Liver (tissue), 8 donors: ENCODE measurements at regions not wholly inside any gene's neighbourhood (a gene's known extent, or its start where the extent isn't known, plus 50 kb on each side); places are given as distances from the start of the nearest gene placed in this dataset.

Experiments used
- DNase-seq: peaks from one replicate; pipeline ENCODE4 v3.0.0-alpha.2; 2017; ENCODE audit warnings: low spot score
- H3K27ac ChIP-seq, 2 donors: one replicate each; pipeline ENCODE4 v1.7.0; 2013; ENCODE audit warnings: inconsistent platforms in 2 of 2, low read length in 2 of 2, control low read depth in 1 of 2, low read depth in 1 of 2, mild to moderate bottlenecking in 1 of 2
- H3K27me3 ChIP-seq, 4 donors: one replicate each; pipeline versions ENCODE4 v1.6.1 to v1.7.0; 2013; ENCODE audit warnings: low read length in 3 of 4, inconsistent platforms in 1 of 4, mild to moderate bottlenecking in 1 of 4, moderate library complexity in 1 of 4; ENCODE audit not compliant: control insufficient read depth in 4 of 4, insufficient read depth in 4 of 4
- H3K36me3 ChIP-seq, 4 donors: one replicate each; pipeline versions ENCODE4 v1.6.1 to v1.7.0; 2013; ENCODE audit warnings: low read length in 3 of 4, mild to moderate bottlenecking in 3 of 4, low read depth in 1 of 4, moderate library complexity in 1 of 4; ENCODE audit not compliant: control insufficient read depth in 4 of 4, insufficient read depth in 3 of 4
- H3K4me1 ChIP-seq, 4 donors: one replicate each; pipeline versions ENCODE4 v1.6.1 to v1.7.0; 2013; ENCODE audit warnings: low read length in 3 of 4, mild to moderate bottlenecking in 3 of 4, moderate library complexity in 1 of 4; ENCODE audit not compliant: control insufficient read depth in 4 of 4, insufficient read depth in 4 of 4
- H3K4me3 ChIP-seq, 3 donors: one replicate each; pipeline versions ENCODE4 v1.6.1 to v1.7.0; 2013; ENCODE audit warnings: low read length in 3 of 3, control low read depth in 1 of 3, low read depth in 1 of 3, mild to moderate bottlenecking in 1 of 3
- H3K9ac ChIP-seq, 2 donors: one replicate each; pipeline ENCODE4 v1.7.0; 2013; ENCODE audit warnings: low read length in 2 of 2, mild to moderate bottlenecking in 2 of 2, moderate library complexity in 2 of 2, control low read depth in 1 of 2, low read depth in 1 of 2
- H3K9me3 ChIP-seq, 4 donors: one replicate each; pipeline versions ENCODE4 v1.6.1 to v1.7.0; 2013; ENCODE audit warnings: low read length in 3 of 4; ENCODE audit not compliant: control insufficient read depth in 4 of 4
- CTCF ChIP-seq: fragments of 150-350 bp; IDR thresholded peaks from 2 replicates; pipeline ENCODE4 v1.5.1; 2017; ENCODE audit warnings: improper control_type of control experiment, low read depth, low read length; ENCODE audit not compliant: missing input control
- EGR1 ChIP-seq, 2 donors: IDR thresholded peaks; 2 replicates each; pipeline ENCODE4 v1.6.1; 2016 to 2018; ENCODE audit warnings: antibody characterized with exemption in 2 of 2, low read depth in 2 of 2
- FOXA2 ChIP-seq: IDR thresholded peaks from 2 replicates; pipeline ENCODE4 v1.6.1; 2016; ENCODE audit warnings: antibody characterized with exemption
- HNF4A ChIP-seq, 2 donors: conservative IDR thresholded peaks; 2 replicates each; pipeline ENCODE4 v1.6.1; 2016; ENCODE audit warnings: antibody characterized with exemption in 2 of 2, mild to moderate bottlenecking in 2 of 2
- HNF4G ChIP-seq: IDR thresholded peaks from 2 replicates; pipeline ENCODE4 v1.6.1; 2016; ENCODE audit warnings: antibody characterized with exemption
- JUND ChIP-seq, 2 donors: IDR thresholded peaks; 2 replicates each; pipeline ENCODE4 v1.6.1; 2016; ENCODE audit warnings: antibody characterized with exemption in 2 of 2
- MAX ChIP-seq: IDR thresholded peaks from 2 replicates; pipeline ENCODE4 v1.6.1; 2016; ENCODE audit warnings: antibody characterized with exemption
- NR2F2 ChIP-seq: IDR thresholded peaks from 2 replicates; pipeline ENCODE4 v1.6.1; 2016; ENCODE audit warnings: antibody characterized with exemption
- REST ChIP-seq: IDR thresholded peaks from 2 replicates; pipeline ENCODE4 v1.6.1; 2016; ENCODE audit warnings: antibody characterized with exemption, mild to moderate bottlenecking
- SP1 ChIP-seq: IDR thresholded peaks from 2 replicates; pipeline ENCODE4 v1.6.1; 2018; ENCODE audit warnings: antibody characterized with exemption, mild to moderate bottlenecking
- TAF1 ChIP-seq: conservative IDR thresholded peaks from 2 replicates; pipeline ENCODE4 v1.6.1; 2016; ENCODE audit warnings: antibody characterized with exemption, mild to moderate bottlenecking
- YY1 ChIP-seq: IDR thresholded peaks from 2 replicates; pipeline ENCODE4 v1.6.1; 2016; ENCODE audit warnings: antibody characterized with exemption, mild to moderate bottlenecking
- ZBTB33 ChIP-seq: IDR thresholded peaks from 2 replicates; pipeline ENCODE4 v1.6.1; 2016; ENCODE audit warnings: antibody characterized with exemption
- WGBS: extraction: QIAGEN DNeasy Blood & Tissue Kit; methylation state at CpG from one replicate; pipeline ENCODE4 v1.1.7; 2013; 5-methylcytosine and 5-hydroxymethylcytosine counted together
- donor health status: healthy.
- donor health status: healthy.
- donor health status: healthy.
- donor health status: healthy.
- donor health status: healthy.

GRCh38 chr5:110256298-110256697, 470.2 kb downstream of the TMEM232 start (continued):
- no peak for TF ChIP-seq ZBTB33

- TF ChIP-seq ZBTB33 (no peak), SP1 (no peak), TAF1 (no peak), JUND (IDR thresholded peaks at IDR 0.05) (no peak), NR2F2 (no peak), YY1 (no peak), CTCF (no peak), MAX (no peak), FOXA2 (no peak), REST (no peak), HNF4A (conservative IDR thresholded peaks at IDR 0.05) (no peak), HNF4G (no peak), EGR1 (IDR thresholded peaks at IDR 0.05; ENCODE audit: low read depth in 2 of 2) (no peak)
- no peaks in the 10 kb centered on the region for H3K9me3 ChIP-seq
- H3K27ac ChIP-seq, result no peak overlapping the region
- no peaks in the 10 kb centered on the region for H3K27me3 ChIP-seq
- H3K9ac ChIP-seq, result no peak overlapping the region
- WGBS, result 91% methylated on average over 6 of the region's 6 CpGs
- H3K4me3 ChIP-seq, result no peak overlapping the region
- no peak for DNase-seq
- H3K4me1 ChIP-seq, result no peaks in the 10 kb centered on the region
- H3K36me3 ChIP-seq, result no peaks in the 10 kb centered on the region
These were observed 468.5 kb downstream of the TMEM232 start for GRCh38 chr5:110257971-110258370.
